ENCODE measurements at regions not wholly inside any gene's neighbourhood (a gene's known extent, or its start where the extent isn't known, plus 50 kb on each side); places are given as distances from the start of the nearest gene placed in this dataset.

- DNase-seq = no peak
- H3K4me3 ChIP-seq (ENCODE audit: low read depth, low read length) = no peak overlapping the region
- H3K36me3 ChIP-seq = no peaks in the 10 kb centered on the region
- no peaks in the 10 kb centered on the region for H3K27me3 ChIP-seq
- no peaks in the 10 kb centered on the region for H3K4me1 ChIP-seq
- H3K9me3 ChIP-seq = no peaks in the 10 kb centered on the region
- TF ChIP-seq, protein P1, sequence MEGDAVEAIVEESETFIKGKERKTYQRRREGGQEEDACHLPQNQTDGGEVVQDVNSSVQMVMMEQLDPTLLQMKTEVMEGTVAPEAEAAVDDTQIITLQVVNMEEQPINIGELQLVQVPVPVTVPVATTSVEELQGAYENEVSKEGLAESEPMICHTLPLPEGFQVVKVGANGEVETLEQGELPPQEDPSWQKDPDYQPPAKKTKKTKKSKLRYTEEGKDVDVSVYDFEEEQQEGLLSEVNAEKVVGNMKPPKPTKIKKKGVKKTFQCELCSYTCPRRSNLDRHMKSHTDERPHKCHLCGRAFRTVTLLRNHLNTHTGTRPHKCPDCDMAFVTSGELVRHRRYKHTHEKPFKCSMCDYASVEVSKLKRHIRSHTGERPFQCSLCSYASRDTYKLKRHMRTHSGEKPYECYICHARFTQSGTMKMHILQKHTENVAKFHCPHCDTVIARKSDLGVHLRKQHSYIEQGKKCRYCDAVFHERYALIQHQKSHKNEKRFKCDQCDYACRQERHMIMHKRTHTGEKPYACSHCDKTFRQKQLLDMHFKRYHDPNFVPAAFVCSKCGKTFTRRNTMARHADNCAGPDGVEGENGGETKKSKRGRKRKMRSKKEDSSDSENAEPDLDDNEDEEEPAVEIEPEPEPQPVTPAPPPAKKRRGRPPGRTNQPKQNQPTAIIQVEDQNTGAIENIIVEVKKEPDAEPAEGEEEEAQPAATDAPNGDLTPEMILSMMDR (IDR thresholded peaks at IDR 0.05; ENCODE audit: low read depth, low read length) = no peak
Measured at GRCh38 chr11:39674761-39675160, 1784.7 kb downstream of the LRRC4C start.

DNA sequence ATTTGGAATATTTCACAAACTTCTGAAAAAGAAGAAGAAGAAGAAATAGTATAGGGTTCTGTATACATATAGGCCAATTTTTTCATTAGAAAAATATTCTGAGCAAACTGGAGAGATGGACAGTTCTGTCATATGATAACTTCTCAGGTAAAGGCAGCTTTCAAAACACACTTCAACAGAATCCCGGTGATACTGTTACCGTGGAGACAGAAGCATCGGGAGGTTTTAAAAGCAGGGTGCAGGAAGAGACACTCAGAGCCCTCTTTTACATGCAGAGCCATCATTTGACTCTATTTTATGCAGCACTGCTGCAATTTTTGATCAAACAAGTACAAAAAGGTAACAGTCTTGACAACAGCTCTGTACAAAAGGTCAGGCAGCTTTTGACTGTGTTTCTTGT, 1785.4 kb downstream of the LRRC4C start:
- H3K9me3 ChIP-seq = no peaks in the 10 kb centered on the region
- H3K27me3 ChIP-seq = no peaks in the 10 kb centered on the region
- DNase-seq = no peak
- H3K4me1 ChIP-seq = no peaks in the 10 kb centered on the region
- H3K36me3 ChIP-seq = no peaks in the 10 kb centered on the region
- no peak overlapping the region for H3K4me3 ChIP-seq (ENCODE audit: low read depth, low read length)
- TF ChIP-seq, protein P1 (IDR thresholded peaks at IDR 0.05; ENCODE audit: low read depth, low read length) = no peak

DNA sequence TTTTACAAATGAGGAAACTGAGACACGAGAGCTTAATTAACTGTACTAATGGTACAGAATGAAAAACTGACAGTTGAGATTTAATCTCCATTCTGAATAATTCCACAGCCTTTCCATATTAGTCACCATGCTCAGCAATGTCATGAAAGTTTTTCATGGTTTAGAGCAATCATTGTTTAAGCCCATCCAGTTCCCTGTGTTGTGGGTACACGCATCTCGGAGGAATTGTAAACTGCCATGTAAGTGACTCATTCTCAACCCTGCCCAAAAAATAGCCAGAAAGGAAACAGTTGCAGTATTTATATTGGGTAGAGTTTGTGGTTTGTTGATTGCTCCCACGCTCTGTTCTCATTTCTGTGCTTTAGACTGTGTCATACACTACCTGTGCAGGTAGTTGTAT, 1790.8 kb downstream of the LRRC4C start:
- Histone ChIP-seq H3K4me1 (no peaks in the 10 kb centered on the region), H3K36me3 (no peaks in the 10 kb centered on the region), H3K9me3 (no peaks in the 10 kb centered on the region), H3K27me3 (no peaks in the 10 kb centered on the region), H3K4me3 (ENCODE audit: low read depth, low read length) (no peak overlapping the region)
- TF ChIP-seq, protein P1 (IDR thresholded peaks at IDR 0.05; ENCODE audit: low read depth, low read length) = no peak
- no peak for DNase-seq

DNA sequence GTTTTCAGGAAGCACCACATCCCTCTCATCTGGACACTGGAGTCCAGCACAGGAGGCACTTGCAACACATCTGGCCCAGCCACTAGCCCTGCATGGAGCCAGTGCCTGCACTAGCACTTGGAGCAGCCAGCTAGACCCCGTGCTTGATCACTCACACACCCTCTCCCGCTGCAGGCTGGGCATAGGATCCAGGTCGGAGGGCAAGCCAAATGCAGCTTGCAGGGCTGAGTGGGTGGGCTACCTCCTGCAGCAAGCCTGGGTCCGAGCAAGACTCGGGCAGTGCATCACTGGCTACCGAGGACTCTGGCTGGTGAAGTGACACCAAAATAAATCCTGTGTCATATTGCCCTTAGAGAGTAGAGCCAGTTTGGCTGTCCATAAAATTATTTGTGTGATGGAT, 1795.4 kb downstream of the LRRC4C start:
- Histone ChIP-seq H3K4me3 (ENCODE audit: low read depth, low read length) (no peak overlapping the region), H3K4me1 (no peaks in the 10 kb centered on the region), H3K36me3 (no peaks in the 10 kb centered on the region), H3K27me3 (no peaks in the 10 kb centered on the region), H3K9me3 (no peaks in the 10 kb centered on the region)
- DNase-seq = no peak
- TF ChIP-seq, protein P1 (IDR thresholded peaks at IDR 0.05; ENCODE audit: low read depth, low read length) = no peak

- Histone ChIP-seq H3K27me3 (no peaks in the 10 kb centered on the region), H3K4me1 (no peaks in the 10 kb centered on the region), H3K9me3 (no peaks in the 10 kb centered on the region), H3K4me3 (ENCODE audit: low read depth, low read length) (no peak overlapping the region), H3K36me3 (no peaks in the 10 kb centered on the region)
- no peak for DNase-seq
- TF ChIP-seq, protein P1 (IDR thresholded peaks at IDR 0.05; ENCODE audit: low read depth, low read length) = no peak
Measured at GRCh38 chr11:39661890-39662289, 1797.6 kb downstream of the LRRC4C start.

DNA sequence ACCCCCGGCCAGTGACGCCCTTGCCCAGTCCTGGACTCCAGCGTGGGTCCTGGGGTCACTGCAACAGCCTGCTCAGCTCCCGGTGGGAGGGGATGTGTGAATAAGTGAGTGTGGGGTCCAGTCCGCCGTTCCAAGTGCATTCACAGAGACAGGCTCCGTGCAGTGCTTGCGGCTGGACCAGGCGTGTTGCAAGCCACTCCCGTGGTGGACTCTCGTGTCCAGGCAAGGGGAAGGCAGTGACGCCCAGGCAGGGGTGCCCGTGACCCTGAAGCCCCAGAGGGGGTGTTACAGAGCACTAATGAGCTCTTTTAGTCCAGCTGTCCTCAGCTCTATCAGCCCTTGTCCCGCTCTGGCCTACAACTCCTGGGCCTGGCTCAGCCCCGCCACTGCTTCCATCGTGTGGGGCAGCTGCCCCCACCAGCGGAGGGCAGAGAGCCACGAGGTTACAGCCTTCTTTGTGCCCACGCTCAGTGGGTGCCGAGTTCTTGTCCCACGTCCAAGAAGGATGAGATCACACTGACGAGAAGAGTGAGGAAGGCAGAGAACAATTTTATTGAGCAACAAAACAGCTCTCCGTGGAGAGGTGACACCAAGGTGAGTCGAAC, 1807.5 kb downstream of the LRRC4C start:
- TF ChIP-seq, protein P1 (IDR thresholded peaks at IDR 0.05; ENCODE audit: low read depth, low read length) = no peak
- no peaks in the 10 kb centered on the region for H3K27me3 ChIP-seq
- H3K4me1 ChIP-seq = no peaks in the 10 kb centered on the region
- no peak for DNase-seq
- H3K36me3 ChIP-seq = no peaks in the 10 kb centered on the region
- no peaks in the 10 kb centered on the region for H3K9me3 ChIP-seq
- H3K4me3 ChIP-seq (ENCODE audit: low read depth, low read length) = no peak overlapping the region
